ENCODE measurements at regions not wholly inside any gene's neighbourhood (a gene's known extent, or its start where the extent isn't known, plus 50 kb on each side); places are given as distances from the start of the nearest gene placed in this dataset.
"Not testable (repeated sequence)": the region's sequence is repeated elsewhere in the genome, so short reads cannot be mapped to it uniquely, and the experiment has no call there.

- H3K4me3 ChIP-seq (ENCODE audit: low read length): peak overlapping the region; percentile 22
- no peaks in the 10 kb centered on the region for H3K9me3 ChIP-seq (replicated peaks; ENCODE audit: low read length)
Measured at GRCh38 chr10:37488792-37489657, 363.6 kb downstream of the ANKRD30A start.

GRCh38 chr10:37480596-37480995, 355.2 kb downstream of the ANKRD30A start:
- H3K36me3 ChIP-seq (ENCODE audit: insufficient read depth, low read length); H3K4me2 ChIP-seq (ENCODE audit: low read length); H3K9me3 ChIP-seq (replicated peaks; ENCODE audit: low read length); H3K27me3 ChIP-seq (ENCODE audit: control insufficient read depth, insufficient read depth, low read length); H3K4me1 ChIP-seq (ENCODE audit: control insufficient read depth, insufficient read depth, low read length); H3K9ac ChIP-seq (ENCODE audit: low read depth, low read length); H3K4me3 ChIP-seq (ENCODE audit: low read length): not testable (repeated sequence)

More at GRCh38 chr10:37488792-37489657, 363.6 kb downstream of the ANKRD30A start:
- no peaks in the 10 kb centered on the region for H3K27me3 ChIP-seq (ENCODE audit: control insufficient read depth, insufficient read depth, low read length)
- H3K9ac ChIP-seq (ENCODE audit: low read depth, low read length): peak overlapping the region; percentile 60
- peaks cover 23% of the 10 kb centered on the region for H3K4me1 ChIP-seq (ENCODE audit: control insufficient read depth, insufficient read depth, low read length)
- peak overlapping the region; percentile 73 for H3K4me2 ChIP-seq (ENCODE audit: low read length)
- H3K36me3 ChIP-seq (ENCODE audit: insufficient read depth, low read length): no peaks in the 10 kb centered on the region

- Histone ChIP-seq H3K9me3 (replicated peaks; ENCODE audit: low read length) (no peaks in the 10 kb centered on the region), H3K4me3 (ENCODE audit: low read length) (no peak overlapping the region), H3K4me2 (ENCODE audit: low read length) (no peak overlapping the region), H3K4me1 (ENCODE audit: control insufficient read depth, insufficient read depth, low read length) (peaks cover 5% of the 10 kb centered on the region), H3K36me3 (ENCODE audit: insufficient read depth, low read length) (no peaks in the 10 kb centered on the region), H3K27me3 (ENCODE audit: control insufficient read depth, insufficient read depth, low read length) (no peaks in the 10 kb centered on the region), H3K9ac (ENCODE audit: low read depth, low read length) (no peak overlapping the region)
Measured at GRCh38 chr10:37479469-37479868, 354.1 kb downstream of the ANKRD30A start.

GRCh38 chr10:37478381-37478780, 353.0 kb downstream of the ANKRD30A start:
- Histone ChIP-seq H3K9ac (ENCODE audit: low read depth, low read length) (no peak overlapping the region), H3K36me3 (ENCODE audit: insufficient read depth, low read length) (no peaks in the 10 kb centered on the region), H3K4me3 (ENCODE audit: low read length) (no peak overlapping the region), H3K9me3 (replicated peaks; ENCODE audit: low read length) (no peaks in the 10 kb centered on the region), H3K4me2 (ENCODE audit: low read length) (no peak overlapping the region), H3K4me1 (ENCODE audit: control insufficient read depth, insufficient read depth, low read length) (peaks cover 5% of the 10 kb centered on the region), H3K27me3 (ENCODE audit: control insufficient read depth, insufficient read depth, low read length) (no peaks in the 10 kb centered on the region)

- H3K36me3 ChIP-seq (ENCODE audit: insufficient read depth, low read length): no peaks in the 10 kb centered on the region
- peaks cover 5% of the 10 kb centered on the region for H3K4me1 ChIP-seq (ENCODE audit: control insufficient read depth, insufficient read depth, low read length)
- no peak overlapping the region for H3K4me3 ChIP-seq (ENCODE audit: low read length)
- no peak overlapping the region for H3K4me2 ChIP-seq (ENCODE audit: low read length)
- no peaks in the 10 kb centered on the region for H3K9me3 ChIP-seq (replicated peaks; ENCODE audit: low read length)
- H3K27me3 ChIP-seq (ENCODE audit: control insufficient read depth, insufficient read depth, low read length): no peaks in the 10 kb centered on the region
- H3K9ac ChIP-seq (ENCODE audit: low read depth, low read length): no peak overlapping the region
Measured at GRCh38 chr10:37476285-37476684, 350.9 kb downstream of the ANKRD30A start.

GRCh38 chr10:37474645-37475044, 349.2 kb downstream of the ANKRD30A start:
- H3K4me3 ChIP-seq (ENCODE audit: low read length): no peak overlapping the region
- no peak overlapping the region for H3K4me2 ChIP-seq (ENCODE audit: low read length)
- H3K4me1 ChIP-seq (ENCODE audit: control insufficient read depth, insufficient read depth, low read length): peaks cover 5% of the 10 kb centered on the region
- H3K27me3 ChIP-seq (ENCODE audit: control insufficient read depth, insufficient read depth, low read length): no peaks in the 10 kb centered on the region
- no peaks in the 10 kb centered on the region for H3K36me3 ChIP-seq (ENCODE audit: insufficient read depth, low read length)
- no peak overlapping the region for H3K9ac ChIP-seq (ENCODE audit: low read depth, low read length)
- H3K9me3 ChIP-seq (replicated peaks; ENCODE audit: low read length): no peaks in the 10 kb centered on the region

GRCh38 chr10:37473906-37474305, 348.5 kb downstream of the ANKRD30A start:
- no peak overlapping the region for H3K9ac ChIP-seq (ENCODE audit: low read depth, low read length)
- no peak overlapping the region for H3K4me3 ChIP-seq (ENCODE audit: low read length)
- H3K9me3 ChIP-seq (replicated peaks; ENCODE audit: low read length): no peaks in the 10 kb centered on the region
- H3K36me3 ChIP-seq (ENCODE audit: insufficient read depth, low read length): no peaks in the 10 kb centered on the region
- H3K27me3 ChIP-seq (ENCODE audit: control insufficient read depth, insufficient read depth, low read length): no peaks in the 10 kb centered on the region
- H3K4me1 ChIP-seq (ENCODE audit: control insufficient read depth, insufficient read depth, low read length): peaks cover 5% of the 10 kb centered on the region
- H3K4me2 ChIP-seq (ENCODE audit: low read length): no peak overlapping the region

GRCh38 chr10:37467246-37467645, 341.8 kb downstream of the ANKRD30A start:
- no peaks in the 10 kb centered on the region for H3K9me3 ChIP-seq (replicated peaks; ENCODE audit: low read length)
- no peak overlapping the region for H3K9ac ChIP-seq (ENCODE audit: low read depth, low read length)

GRCh38 chr10:37456456-37456855, 331.1 kb downstream of the ANKRD30A start:
- H3K4me3 ChIP-seq (ENCODE audit: low read length): no peak overlapping the region
- no peaks in the 10 kb centered on the region for H3K27me3 ChIP-seq (ENCODE audit: control insufficient read depth, insufficient read depth, low read length)
- no peak overlapping the region for H3K4me2 ChIP-seq (ENCODE audit: low read length)
- H3K4me1 ChIP-seq (ENCODE audit: control insufficient read depth, insufficient read depth, low read length): no peaks in the 10 kb centered on the region
- no peaks in the 10 kb centered on the region for H3K9me3 ChIP-seq (replicated peaks; ENCODE audit: low read length)
- no peaks in the 10 kb centered on the region for H3K36me3 ChIP-seq (ENCODE audit: insufficient read depth, low read length)
- H3K9ac ChIP-seq (ENCODE audit: low read depth, low read length): no peak overlapping the region

More at GRCh38 chr10:37467246-37467645, 341.8 kb downstream of the ANKRD30A start:
- no peak overlapping the region for H3K4me2 ChIP-seq (ENCODE audit: low read length)
- no peaks in the 10 kb centered on the region for H3K27me3 ChIP-seq (ENCODE audit: control insufficient read depth, insufficient read depth, low read length)
- no peaks in the 10 kb centered on the region for H3K36me3 ChIP-seq (ENCODE audit: insufficient read depth, low read length)
- H3K4me1 ChIP-seq (ENCODE audit: control insufficient read depth, insufficient read depth, low read length): no peaks in the 10 kb centered on the region
- H3K4me3 ChIP-seq (ENCODE audit: low read length): no peak overlapping the region

- Histone ChIP-seq H3K4me2 (ENCODE audit: low read length) (no peak overlapping the region), H3K36me3 (ENCODE audit: insufficient read depth, low read length) (no peaks in the 10 kb centered on the region), H3K4me3 (ENCODE audit: low read length) (no peak overlapping the region), H3K27me3 (ENCODE audit: control insufficient read depth, insufficient read depth, low read length) (no peaks in the 10 kb centered on the region), H3K9me3 (replicated peaks; ENCODE audit: low read length) (no peaks in the 10 kb centered on the region), H3K9ac (ENCODE audit: low read depth, low read length) (no peak overlapping the region), H3K4me1 (ENCODE audit: control insufficient read depth, insufficient read depth, low read length) (no peaks in the 10 kb centered on the region)
Measured at GRCh38 chr10:37448161-37448560, 322.8 kb downstream of the ANKRD30A start.

- Histone ChIP-seq H3K9me3 (replicated peaks; ENCODE audit: low read length) (no peaks in the 10 kb centered on the region), H3K4me2 (ENCODE audit: low read length) (no peak overlapping the region), H3K9ac (ENCODE audit: low read depth, low read length) (no peak overlapping the region), H3K4me1 (ENCODE audit: control insufficient read depth, insufficient read depth, low read length) (no peaks in the 10 kb centered on the region), H3K36me3 (ENCODE audit: insufficient read depth, low read length) (no peaks in the 10 kb centered on the region), H3K27me3 (ENCODE audit: control insufficient read depth, insufficient read depth, low read length) (no peaks in the 10 kb centered on the region), H3K4me3 (ENCODE audit: low read length) (no peak overlapping the region)
Measured at GRCh38 chr10:37442882-37443281, 317.5 kb downstream of the ANKRD30A start.

- H3K9me3 ChIP-seq (replicated peaks; ENCODE audit: low read length); H3K36me3 ChIP-seq (ENCODE audit: insufficient read depth, low read length); H3K4me1 ChIP-seq (ENCODE audit: control insufficient read depth, insufficient read depth, low read length); H3K9ac ChIP-seq (ENCODE audit: low read depth, low read length); H3K4me3 ChIP-seq (ENCODE audit: low read length); H3K27me3 ChIP-seq (ENCODE audit: control insufficient read depth, insufficient read depth, low read length); H3K4me2 ChIP-seq (ENCODE audit: low read length): not testable (repeated sequence)
Measured at GRCh38 chr10:37441224-37441623, 315.8 kb downstream of the ANKRD30A start.
